AG04450 (cell line): ENCODE measurements at regions not wholly inside any gene's neighbourhood (a gene's known extent, or its start where the extent isn't known, plus 50 kb on each side); places are given as distances from the start of the nearest gene placed in this dataset.

Experiments used
- CTCF ChIA-PET: fragments of 300-600, 350-600 bp; formaldehyde crosslinking; extraction: SDS; loops from one replicate; lab custom pipeline; 2022; ENCODE audit warnings: antibody characterized with exemption, inconsistent platforms; lab: Charles Lee
- POLR2A ChIA-PET: fragments of 350-600 bp; formaldehyde crosslinking; extraction: SDS; loops from one replicate; lab custom pipeline; 2021; ENCODE audit warnings: antibody characterized with exemption, inconsistent platforms; lab: Yijun Ruan, JAX
- DNase-seq: peaks from one replicate; pipeline ENCODE4 v3.0.0-alpha.2; 2011; ENCODE audit warnings: low read depth, low spot score
- H3K27ac ChIP-seq: one replicate; pipeline ENCODE4 v1.5.1; 2012; ENCODE audit warnings: low read depth, low read length, control low read depth
- H3K27me3 ChIP-seq: one replicate; pipeline ENCODE4 v1.6.0; 2012; ENCODE audit warnings: low read length; ENCODE audit not compliant: control insufficient read depth, insufficient read depth
- H3K4me3 ChIP-seq: 2 replicates; pipeline ENCODE4 v1.5.1; 2011; ENCODE audit warnings: mild to moderate bottlenecking, low read depth, low read length, control low read depth
- H3K9me3 ChIP-seq: 2 replicates; pipeline ENCODE4 v1.5.1; 2012; ENCODE audit warnings: low read length; ENCODE audit not compliant: control insufficient read depth, insufficient read depth
- TF ChIP-seq, protein P1 (sequence below): IDR thresholded peaks from 2 replicates; pipeline ENCODE4 v1.5.1; 2011; ENCODE audit warnings: low read depth, low read length, control low read depth, inconsistent platforms

DNA sequence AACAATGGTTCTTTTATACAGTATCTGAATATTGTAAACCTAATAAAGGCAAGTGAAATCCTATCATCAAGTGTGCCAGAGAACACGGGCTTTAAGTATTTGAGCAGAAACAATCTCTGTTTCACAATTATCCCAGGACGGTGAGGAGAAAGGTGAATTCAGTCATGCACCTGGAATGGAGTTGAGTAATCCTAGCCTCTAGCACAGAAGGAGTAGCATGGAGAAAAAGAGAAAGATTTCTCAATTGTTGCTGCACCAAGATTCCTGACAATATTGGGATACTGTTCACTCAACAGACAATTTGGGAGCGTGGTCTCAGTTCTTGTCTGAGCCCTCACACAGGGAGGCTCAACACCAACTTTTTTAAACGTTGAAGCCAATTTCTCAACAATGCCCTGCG, 510.6 kb downstream of the SOX11 start:
- POLR2A ChIA-PET, result no interaction called here
- no peak for DNase-seq
- Histone ChIP-seq H3K27ac (no peak overlapping the region), H3K4me3 (no peak overlapping the region), H3K27me3 (no peaks in the 10 kb centered on the region), H3K9me3 (no peaks in the 10 kb centered on the region)
- CTCF ChIA-PET, result no interaction called here
- TF ChIP-seq, protein P1, sequence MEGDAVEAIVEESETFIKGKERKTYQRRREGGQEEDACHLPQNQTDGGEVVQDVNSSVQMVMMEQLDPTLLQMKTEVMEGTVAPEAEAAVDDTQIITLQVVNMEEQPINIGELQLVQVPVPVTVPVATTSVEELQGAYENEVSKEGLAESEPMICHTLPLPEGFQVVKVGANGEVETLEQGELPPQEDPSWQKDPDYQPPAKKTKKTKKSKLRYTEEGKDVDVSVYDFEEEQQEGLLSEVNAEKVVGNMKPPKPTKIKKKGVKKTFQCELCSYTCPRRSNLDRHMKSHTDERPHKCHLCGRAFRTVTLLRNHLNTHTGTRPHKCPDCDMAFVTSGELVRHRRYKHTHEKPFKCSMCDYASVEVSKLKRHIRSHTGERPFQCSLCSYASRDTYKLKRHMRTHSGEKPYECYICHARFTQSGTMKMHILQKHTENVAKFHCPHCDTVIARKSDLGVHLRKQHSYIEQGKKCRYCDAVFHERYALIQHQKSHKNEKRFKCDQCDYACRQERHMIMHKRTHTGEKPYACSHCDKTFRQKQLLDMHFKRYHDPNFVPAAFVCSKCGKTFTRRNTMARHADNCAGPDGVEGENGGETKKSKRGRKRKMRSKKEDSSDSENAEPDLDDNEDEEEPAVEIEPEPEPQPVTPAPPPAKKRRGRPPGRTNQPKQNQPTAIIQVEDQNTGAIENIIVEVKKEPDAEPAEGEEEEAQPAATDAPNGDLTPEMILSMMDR, result no peak

DNA sequence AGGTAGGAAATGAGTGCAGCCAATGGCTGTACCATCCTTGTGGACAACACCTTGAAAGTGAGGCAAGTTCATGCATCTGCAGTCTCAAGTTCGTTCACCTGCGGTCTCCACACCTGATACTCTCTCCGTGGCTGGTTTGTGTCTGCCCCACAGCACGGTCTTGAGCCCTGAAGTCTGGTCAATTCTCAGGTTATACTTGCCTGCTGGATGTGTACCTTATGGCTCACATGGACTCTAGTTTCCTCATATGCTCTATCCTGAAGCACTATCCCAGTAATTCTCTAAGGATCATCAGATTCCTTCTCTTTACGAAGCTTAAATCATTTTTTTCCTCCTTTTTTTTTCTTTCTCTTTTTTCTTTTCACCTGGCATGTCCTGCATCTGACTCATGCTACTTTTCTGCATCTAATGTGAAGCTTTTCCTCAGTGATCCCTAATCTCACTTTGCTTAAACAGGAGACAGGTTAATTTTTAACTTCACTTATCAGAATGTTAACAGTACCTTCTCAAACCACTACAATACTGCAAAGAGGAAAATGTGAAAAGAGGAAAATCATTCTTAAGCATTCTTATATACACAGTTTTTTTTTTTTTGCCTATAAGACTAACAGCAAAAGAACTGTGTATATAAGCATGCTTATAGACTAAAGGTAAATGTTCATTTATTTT, 511.2 kb downstream of the SOX11 start:
- Histone ChIP-seq H3K27me3 (no peaks in the 10 kb centered on the region), H3K27ac (no peak overlapping the region), H3K4me3 (no peak overlapping the region), H3K9me3 (no peaks in the 10 kb centered on the region)
- TF ChIP-seq, protein P1, result no peak
- POLR2A ChIA-PET, result no interaction called here
- CTCF ChIA-PET, result no interaction called here
- DNase-seq, result no peak

DNA sequence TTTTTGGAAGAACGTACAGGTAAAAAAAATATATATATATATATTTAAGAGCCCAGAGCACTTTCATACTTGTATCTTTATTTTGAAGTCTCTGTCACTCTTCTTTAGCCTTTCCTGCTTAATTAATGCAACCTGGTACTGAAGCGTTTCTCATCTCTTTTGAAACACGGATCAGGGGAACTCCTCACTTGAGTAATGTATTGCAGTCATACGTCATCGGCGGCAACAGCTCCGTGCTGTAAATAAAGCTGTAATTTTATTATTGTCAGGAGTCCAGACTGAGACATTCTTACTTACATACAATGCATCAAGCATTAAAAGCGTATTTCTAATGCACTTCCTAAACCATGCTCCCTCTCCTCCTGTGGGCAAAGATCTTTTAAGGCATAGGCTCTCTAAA, 514.7 kb downstream of the SOX11 start:
- Histone ChIP-seq H3K27ac (no peak overlapping the region), H3K27me3 (no peaks in the 10 kb centered on the region), H3K4me3 (no peak overlapping the region), H3K9me3 (no peaks in the 10 kb centered on the region)
- ChIA-PET CTCF (no interaction called here), POLR2A (no interaction called here)
- TF ChIP-seq, protein P1, result no peak
- no peak for DNase-seq

DNA sequence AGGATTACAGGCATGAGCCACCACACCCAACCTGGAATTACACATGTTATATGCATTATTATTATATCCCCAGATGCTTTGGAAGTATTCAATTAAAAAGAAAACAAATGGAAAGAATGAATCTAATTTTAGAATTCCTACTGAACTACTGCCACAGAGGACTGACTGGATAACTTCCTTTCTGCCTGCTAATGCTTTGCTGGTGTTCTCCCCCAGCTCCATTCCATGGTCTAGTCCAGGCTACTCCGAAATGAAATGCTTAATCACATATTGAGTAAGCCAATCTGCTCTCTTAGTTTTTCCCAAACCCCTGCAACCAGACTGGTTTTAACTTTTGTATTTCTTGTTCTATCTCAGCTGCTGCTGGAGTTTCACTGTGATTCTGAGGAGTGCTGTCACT, 519.1 kb downstream of the SOX11 start:
- POLR2A ChIA-PET, result no interaction called here
- H3K27ac ChIP-seq, result no peak overlapping the region
- CTCF ChIA-PET, result no interaction called here
- H3K27me3 ChIP-seq, result no peaks in the 10 kb centered on the region
- no peaks in the 10 kb centered on the region for H3K9me3 ChIP-seq
- no peak for DNase-seq
- TF ChIP-seq, protein P1, result no peak
- no peak overlapping the region for H3K4me3 ChIP-seq

DNA sequence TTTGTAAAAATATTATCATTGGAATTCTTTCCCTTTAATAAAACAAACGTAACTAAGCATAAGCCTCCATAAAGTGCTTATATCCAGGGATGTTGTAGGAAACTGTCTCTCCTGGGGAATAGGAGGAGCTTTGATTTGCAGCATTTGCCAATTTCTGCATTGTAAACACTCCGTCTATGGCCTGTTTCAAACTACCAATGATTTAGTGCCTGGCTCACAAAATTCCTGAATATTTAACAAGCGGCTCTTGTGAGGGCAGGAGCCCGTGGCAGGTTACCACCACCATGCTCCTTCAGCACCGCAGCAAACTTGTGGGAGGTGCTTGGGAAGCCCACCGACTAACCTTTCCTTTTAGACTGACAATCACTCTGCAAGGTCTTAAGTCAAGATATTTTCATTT, 520.3 kb downstream of the SOX11 start:
- H3K4me3 ChIP-seq, result no peak overlapping the region
- ChIA-PET POLR2A (no interaction called here), CTCF (no interaction called here)
- H3K27ac ChIP-seq, result no peak overlapping the region
- H3K9me3 ChIP-seq, result no peaks in the 10 kb centered on the region
- TF ChIP-seq, protein P1, result no peak
- no peaks in the 10 kb centered on the region for H3K27me3 ChIP-seq
- DNase-seq, result no peak
